ENCODE measurements at regions not wholly inside any gene's neighbourhood (a gene's known extent, or its start where the extent isn't known, plus 50 kb on each side); places are given as distances from the start of the nearest gene placed in this dataset.

DNA sequence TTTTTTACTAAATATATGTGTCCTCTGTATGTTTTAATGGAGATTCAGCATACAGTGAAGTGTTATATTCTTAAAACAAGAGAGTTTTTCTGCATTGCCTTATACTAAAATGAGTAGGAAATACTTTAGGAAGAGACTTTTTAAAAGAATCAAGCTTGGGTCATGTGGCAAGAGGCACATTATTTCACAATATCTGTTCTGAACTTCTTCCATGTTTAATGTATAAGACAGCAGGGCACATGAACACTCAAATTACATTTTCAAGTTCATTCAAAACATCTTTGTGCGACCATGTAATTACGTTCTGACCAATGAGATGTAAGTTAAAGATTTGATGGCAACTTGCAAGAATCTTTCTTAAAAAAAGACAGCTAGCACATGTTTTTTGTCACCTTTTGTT is 1055.9 kb downstream of the NR2F1-AS1 start:
- DNase-seq (ENCODE audit: low read depth), result no peak

DNA sequence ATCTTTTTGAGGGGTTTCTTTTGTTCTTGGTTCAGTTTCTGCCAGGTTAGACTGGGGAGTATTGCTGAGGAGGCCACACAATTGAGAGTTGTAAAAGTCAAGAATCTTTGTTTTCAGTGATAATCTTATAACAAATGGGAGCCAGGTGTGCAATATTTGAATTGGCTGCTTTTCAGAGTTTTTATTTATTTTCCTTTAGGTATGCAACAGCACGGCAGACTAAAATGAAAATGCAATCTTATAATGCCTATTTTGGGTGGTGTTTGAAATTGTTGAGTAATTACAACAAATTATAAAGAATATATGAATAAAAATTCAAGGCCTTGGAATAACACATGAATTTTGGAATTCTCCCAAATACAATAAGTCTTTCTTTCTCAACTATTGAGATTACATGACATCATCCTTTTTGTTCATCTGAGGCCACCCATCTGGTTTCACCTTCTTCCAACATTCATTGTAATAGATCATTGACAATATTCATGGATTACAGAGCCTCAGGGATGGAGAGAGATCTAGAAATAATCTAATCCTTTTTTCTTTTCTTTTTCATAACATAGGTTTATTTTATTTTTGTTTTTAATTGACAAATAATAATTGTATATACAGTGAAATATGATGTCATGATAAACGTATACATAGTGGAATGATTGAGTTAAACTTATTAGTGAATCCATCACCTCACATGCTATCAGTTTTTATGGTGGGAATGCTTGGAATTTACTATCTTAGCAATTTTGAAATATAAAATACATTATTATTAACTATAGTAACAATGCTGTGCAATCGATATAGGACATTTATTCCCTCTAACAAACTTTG is 1061.0 kb downstream of the NR2F1-AS1 start:
- DNase-seq (ENCODE audit: low read depth), result no peak

DNA sequence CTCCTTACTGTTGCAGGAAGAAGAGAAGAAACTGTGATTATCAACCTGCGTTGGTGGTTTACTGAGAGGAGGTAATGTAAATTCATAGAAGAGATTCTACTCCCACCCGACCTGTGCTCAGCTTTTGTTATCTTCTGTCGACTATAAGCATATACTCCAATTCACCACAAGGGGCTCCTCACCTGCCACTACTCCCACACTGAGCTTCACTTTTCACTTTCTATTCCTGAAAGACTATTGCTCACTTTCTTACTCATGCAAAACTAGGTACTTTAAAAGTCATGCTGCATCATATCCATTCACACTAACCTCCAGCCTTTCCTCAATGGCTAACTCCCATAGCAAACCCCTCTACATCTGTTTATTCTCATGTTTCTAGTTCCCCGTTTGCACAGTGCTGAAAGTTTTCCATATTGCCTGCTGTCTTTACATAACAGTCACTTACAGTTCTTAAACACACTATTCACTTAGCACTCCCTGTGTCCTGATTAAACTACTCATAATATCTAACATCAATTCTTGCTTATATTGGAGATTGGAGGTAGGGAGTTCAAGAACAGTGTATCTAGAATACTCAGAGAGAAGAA is 1062.6 kb downstream of the NR2F1-AS1 start:
- peak; percentile 49 for DNase-seq (ENCODE audit: low read depth)

DNA sequence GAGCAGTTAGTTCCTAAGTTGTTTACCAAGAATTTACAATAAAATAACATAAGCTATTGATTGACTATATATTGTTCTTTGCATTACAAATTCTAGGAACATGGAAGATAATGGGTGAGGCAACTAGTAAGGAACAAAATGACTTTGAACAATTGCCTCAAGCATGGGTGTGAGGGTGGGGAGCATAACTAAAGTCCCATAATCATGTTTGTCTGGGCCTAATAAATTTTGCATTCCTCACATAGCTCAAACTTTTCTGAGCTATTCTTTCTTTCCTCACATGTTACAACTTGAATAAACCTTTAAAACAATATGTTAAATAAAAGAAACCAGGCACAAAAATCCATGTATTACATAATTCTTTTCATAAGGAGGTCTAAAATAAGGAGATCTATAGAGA is 1066.1 kb downstream of the NR2F1-AS1 start:
- DNase-seq (ENCODE audit: low read depth), result no peak

DNA sequence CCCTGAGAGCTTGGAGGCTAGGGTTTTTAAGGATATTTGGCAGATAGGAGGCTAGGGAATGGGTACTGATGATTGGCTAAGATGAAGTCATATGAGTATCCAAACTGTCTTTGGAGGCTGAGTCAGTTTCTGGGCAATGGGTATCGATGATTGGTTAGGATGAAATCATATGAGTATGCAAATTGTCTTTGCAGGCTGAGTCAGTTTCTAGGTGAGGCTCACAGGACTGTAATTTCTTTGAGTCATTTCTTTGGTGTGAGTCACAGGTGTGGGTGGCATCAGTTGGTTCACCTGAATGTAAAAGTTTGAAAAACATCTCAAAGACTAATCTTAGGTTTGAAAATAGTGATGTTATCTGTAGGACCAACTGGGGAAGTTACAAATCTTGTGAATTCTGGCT is 1068.0 kb downstream of the NR2F1-AS1 start:
- DNase-seq (ENCODE audit: low read depth), result peak; percentile 48

DNA sequence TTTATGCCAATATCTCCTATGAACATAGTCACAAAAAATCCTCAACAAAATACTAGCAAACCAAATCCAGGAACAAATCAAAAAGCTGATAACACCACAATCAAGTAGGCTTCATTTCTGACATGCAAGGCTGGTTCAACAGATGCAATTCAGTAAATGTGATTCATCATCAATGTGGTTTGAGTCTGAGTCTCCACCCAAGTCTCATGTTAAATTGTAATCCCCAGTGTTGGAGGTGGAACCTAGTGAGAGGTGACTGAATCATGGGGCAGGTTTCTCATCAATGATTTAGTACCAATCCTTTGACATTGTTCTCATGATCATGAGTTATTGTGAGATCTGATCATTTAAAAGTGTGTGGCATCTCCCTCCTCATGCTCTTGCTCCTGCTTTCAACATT is 1072.7 kb downstream of the NR2F1-AS1 start:
- peak; percentile 4 for DNase-seq (ENCODE audit: low read depth)

DNA sequence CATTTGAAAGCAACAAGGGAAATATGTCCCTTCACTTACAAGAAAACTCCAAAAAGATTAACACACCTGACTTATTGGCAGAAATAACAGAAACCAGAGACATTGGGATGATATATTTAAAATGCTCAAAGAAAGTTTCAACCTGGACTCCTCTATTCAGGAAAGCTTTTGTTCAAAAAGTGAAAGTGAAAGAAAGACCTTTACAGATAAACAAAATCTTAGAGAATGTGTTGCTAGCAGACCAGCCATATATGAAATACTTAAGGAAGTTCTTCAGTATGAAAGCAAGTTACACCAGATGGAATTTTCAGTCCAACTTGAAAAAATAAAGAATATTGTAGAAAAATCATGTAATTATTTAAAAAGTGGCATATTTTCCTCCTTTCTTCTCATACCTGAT is 1075.1 kb downstream of the NR2F1-AS1 start:
- DNase-seq (ENCODE audit: low read depth), result peak; percentile 18

DNA sequence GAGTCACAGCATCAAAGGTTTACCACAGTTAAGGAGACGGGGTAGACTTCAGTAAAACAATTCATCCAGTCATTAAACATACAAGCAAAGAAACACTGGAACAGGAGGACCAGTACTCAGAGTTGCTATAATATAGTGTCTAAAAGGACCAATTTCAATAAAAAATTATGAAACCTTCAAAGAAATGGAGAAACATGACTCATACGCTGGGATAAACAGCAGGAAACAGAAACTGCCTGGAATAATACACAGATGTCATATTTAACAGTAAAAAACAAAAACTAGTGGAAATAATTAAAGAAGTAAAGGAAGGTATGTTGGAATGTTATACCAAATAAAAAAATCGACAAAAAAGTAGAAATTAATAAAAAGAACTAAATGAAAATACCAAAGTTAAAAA is 1075.9 kb downstream of the NR2F1-AS1 start:
- peak; percentile 34 for DNase-seq (ENCODE audit: low read depth)

DNA sequence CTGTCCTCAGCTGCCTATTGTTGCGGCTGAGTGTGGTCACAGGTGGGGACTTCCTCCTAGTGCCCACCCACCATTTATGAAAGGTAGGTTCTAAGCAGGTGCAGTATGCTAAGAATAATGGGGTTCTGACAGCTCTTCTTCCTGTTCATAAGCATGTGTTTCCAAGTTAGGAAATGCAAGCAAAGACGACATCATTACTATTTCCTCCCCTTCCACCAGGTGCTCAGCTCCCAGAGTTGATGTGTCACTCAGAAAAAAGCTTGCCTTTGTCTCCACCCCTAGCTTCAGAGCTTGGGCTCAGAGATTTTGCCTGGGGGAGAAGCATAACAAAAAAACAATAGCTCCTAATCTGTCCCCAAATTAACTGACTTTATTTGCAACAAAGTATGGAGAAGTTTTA is 1076.7 kb downstream of the NR2F1-AS1 start:
- DNase-seq (ENCODE audit: low read depth), result peak; percentile 21

DNA sequence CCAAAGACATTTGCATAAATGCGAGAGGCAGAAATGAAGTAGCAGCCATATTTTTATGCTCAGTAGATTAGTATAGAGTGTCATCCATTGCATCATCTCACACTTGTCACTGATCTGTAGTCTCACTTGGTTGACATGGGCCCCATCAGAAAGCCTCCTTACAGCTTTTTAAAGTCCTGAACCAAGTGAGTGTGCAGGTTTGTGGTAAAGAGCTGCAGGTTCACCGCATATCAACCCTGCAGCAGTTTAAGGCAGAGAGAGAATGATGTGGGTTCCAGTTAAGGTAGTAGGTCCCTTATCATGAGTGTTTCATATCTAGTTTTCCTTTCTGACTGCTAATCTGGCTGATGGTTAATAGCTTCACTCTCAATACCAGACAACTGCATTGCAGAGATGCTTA is 1080.3 kb downstream of the NR2F1-AS1 start:
- no peak for DNase-seq (ENCODE audit: low read depth)

DNA sequence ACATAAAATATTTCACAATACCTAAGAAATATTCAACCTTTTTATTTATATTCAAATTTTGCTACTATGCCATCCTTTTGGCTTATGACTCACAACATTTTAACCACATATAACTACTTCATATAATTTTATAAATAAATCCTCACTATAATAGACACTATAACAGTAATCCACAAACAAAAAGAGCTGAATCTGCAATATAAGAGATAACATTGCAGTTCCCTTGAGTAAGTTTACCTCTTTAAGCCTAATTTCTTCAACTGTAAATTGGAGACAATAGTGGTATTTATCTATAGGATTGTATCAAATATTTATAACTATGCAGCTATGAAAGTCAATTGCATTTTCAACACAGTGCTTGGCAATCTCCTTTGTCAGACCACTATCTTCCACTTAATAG is 1084.5 kb downstream of the NR2F1-AS1 start:
- DNase-seq (ENCODE audit: low read depth), result no peak

DNA sequence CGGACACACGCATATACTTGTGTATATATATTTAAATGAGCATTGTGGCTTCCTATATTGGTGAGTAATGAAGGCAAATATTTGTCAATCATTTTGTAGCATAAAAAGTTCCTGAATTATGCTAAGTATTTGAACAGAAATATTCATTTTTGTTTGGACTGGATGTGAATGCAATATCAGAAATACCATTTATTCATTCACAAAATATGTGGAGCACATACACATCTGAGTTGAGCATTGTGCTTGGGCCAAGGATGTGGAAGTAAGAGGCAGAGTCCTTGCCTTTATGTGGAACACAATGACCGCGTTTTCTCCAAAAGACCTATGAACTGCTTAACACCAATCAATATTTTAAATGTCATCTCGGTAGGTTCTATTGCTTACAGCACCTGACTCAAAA is 1086.5 kb downstream of the NR2F1-AS1 start:
- DNase-seq (ENCODE audit: low read depth), result no peak

DNA sequence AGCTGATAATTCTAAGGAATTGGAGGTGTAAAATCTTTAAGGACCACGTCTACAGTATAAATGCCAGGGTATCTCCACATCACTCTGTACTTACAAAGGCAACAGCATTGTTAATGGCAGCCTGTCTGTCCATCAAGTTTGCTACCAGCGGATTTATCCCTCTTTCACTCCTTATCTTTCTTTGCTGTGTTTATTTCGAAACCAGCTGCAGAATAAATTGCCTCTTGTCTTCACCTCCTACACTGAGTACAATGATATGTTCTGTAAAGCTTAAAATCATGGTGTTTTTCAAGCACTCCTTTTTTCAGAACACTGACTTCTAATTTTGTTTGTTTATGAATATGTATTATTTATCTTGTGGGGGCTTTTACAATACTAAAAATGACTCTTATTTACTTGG is 1088.1 kb downstream of the NR2F1-AS1 start:
- DNase-seq (ENCODE audit: low read depth), result no peak

DNA sequence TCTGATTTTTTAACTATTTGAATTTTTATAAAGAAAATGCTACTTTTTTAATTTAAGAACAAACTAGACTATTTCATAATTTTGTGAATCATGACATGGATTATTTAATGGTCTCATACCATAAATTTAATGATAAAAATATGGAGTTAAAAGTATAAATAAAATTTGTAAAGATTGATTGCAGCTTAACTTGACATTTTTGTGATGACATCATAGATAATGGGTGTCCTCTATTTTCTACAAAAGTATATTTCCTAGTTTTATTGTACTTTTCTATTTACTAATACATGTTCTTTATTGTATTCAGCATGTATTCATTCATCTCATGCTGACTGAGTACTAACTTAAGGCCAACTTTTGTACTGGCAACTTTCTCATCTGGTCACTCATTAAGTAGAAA is 1096.5 kb downstream of the NR2F1-AS1 start:
- no peak for DNase-seq (ENCODE audit: low read depth)

DNA sequence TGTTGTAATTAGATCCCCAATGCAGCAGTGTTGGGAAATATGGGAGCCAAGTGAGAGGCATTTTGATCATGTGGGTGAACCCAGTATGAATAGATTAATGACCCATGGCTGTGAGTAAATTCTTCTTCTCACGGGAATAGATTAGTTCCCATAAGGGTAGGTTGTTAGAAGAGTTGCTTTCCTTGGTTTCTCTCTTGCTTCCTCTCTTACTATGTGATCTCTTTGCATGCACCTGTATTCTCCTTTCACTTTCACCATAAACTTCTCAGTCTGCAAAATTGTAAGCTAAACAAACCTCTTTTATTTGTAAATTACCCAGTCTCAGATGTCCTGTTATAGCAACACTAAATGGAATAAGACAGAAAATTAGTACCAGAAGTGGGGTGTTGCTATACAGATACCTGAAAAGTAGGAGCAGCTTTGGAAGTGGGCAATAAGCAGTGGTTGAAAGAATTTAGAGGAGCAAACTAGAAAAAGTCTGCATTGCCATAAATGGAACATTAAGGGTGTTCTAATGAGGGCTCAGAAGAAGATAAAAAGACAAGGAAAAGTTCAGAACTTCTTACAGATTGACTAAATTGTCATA is 1090.0 kb upstream of the ARRDC3 start:
- no peak for DNase-seq (ENCODE audit: low read depth)

DNA sequence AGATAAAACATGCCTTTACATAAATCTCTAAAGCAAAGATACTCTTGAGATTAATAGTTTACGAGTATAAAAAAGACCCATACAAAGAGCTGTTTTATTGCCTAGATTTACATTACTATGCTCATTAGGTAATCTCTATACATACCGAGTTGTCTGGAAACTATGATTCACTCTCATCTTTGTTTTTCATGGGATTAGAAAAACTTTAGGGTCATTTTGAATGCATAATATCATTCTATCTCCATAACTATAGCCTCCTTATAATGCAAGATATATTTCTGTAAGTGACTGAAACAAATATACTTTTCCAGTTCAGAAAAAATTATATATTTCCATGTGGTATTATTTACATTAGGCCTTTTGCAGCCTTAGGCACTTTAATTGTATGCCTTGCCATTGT is 1088.7 kb upstream of the ARRDC3 start:
- DNase-seq (ENCODE audit: low read depth), result no peak

DNA sequence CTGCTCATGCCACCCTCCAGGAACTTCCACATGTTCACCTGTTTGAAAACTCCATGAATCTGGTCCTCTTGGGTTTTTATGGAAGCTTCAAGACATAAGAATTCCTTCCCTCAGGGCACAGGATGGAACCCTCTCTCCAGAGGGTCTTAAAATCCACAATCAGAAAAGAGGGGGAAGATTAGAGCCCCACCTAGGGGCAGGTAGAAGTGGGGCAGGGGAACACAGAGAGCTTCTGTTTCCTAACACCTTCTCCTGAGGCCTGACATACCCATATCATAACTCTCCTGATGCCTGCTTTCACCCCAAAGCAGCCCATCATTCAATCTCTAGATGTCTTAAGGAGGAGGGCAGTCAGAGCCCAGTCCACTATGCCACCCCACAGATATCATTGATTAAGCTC is 1087.7 kb upstream of the ARRDC3 start:
- no peak for DNase-seq (ENCODE audit: low read depth)

DNA sequence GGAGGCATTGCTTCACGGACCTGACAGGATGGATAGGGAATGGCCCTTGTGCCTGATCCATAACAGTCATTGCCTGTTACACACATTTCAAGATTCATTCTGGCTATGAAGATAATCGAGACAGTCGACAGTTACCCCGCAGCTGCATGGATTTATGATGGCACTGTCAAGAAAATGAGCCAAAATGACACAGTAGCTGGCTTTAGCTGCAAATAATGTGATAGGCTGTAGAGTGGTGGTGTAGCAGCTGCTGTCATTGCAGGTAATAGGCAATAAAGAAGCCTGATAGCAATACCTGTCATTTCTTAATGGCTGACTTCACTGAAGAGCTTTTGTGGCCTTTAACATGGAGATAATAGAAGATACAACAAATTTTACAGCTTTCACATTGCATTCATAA is 1085.2 kb upstream of the ARRDC3 start:
- DNase-seq (ENCODE audit: low read depth), result no peak

DNA sequence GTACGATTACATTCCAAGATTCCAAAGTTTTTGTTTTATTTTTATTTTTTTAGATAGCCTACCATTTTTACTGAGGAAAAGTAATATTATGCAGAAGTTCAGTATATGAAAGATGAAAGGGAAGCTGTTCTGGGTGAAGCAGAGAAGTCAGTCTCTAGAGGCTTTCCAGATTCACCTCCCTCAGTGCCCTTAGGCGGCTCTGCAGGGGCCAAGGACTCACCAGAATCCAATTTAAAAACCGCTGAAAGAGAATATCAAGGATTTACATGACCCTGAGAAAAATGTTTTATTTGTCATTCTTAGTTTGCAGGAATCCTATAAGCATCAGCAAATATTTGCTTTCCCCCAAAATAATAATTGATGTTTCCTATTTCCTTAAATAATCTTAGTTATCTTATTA is 1084.6 kb upstream of the ARRDC3 start:
- DNase-seq (ENCODE audit: low read depth), result no peak

DNA sequence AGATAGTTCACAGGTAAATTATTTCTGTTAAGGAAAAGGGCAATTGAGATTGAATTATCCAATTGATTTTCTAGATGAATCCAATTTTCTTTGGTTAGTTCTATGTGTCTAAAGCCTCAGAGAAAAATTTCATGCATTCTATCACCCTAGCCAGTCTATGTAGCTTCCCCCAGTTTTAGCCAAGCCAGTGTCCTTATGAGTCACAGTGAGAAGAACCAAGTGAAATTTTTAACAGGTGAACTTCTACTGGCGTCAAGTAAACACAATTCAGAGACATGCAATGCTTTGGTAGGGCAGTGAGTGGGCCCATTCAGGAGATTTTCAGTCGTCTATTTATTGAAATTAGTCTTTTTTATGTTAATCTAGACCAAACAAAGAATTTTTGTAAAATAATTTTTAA is 1077.4 kb upstream of the ARRDC3 start:
- no peak for DNase-seq (ENCODE audit: low read depth)

DNA sequence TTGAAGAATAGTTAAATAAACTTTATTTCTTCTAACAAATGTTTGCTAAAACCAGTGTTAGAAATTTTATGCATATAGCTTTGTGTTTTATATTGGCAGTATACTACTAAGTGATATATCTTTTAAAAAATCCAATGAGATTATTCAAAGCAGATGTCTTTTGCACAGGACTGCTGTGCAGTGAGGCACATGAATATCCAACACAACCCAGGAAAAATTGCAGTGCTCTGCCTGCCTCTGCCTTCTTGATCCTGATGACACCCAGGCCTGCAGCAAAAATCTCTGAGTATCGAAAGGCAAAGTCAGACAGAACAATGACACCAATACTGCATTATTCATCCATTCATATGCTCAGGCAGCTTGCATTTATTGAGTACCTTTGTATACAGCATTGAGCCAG is 1076.5 kb upstream of the ARRDC3 start:
- DNase-seq (ENCODE audit: low read depth), result no peak

DNA sequence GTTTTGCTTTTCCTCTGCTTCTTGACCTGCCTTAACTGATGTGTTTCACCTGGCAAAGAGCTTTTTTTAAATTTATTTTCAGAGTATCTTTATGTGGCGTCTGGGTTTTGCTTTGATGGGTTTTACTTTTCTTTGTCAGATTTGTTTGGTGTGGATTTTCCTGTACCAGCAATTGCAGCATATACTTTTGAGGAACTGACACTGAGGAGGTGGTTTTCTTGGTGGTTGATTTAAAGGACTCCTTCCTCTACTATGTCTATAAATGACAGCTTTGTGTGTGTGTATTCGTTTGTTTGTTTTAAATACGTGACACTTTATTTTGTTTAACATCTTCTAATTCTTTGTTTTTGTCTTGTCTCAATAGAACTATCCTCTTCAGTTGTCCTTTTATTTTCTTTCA is 1071.9 kb upstream of the ARRDC3 start:
- DNase-seq (ENCODE audit: low read depth), result no peak

DNA sequence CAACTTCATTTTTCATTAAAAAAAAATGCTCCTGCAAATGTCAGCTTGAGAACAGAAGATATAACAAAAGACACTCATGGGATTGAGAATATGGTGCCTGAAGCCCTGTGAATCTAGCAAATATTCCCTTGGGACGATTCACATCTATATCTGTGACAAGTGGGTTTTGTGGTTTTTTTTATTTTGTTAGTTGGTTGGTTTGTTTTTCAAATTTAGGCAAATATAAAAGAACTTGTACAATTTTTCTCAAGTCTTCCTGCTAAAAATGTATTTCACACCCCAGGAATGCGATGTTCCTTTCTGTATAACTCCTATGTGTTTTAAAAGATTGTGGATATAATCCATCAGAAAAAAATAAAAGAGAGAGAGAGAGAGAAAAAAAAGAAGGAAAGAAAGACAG is 1061.8 kb upstream of the ARRDC3 start:
- DNase-seq (ENCODE audit: low read depth), result no peak

Measured in HT1080 (cell line).